ENCODE measurements at regions not wholly inside any gene's neighbourhood (a gene's known extent, or its start where the extent isn't known, plus 50 kb on each side); places are given as distances from the start of the nearest gene placed in this dataset.
"Not testable (repeated sequence)": the region's sequence is repeated elsewhere in the genome, so short reads cannot be mapped to it uniquely, and the experiment has no call there.

DNA sequence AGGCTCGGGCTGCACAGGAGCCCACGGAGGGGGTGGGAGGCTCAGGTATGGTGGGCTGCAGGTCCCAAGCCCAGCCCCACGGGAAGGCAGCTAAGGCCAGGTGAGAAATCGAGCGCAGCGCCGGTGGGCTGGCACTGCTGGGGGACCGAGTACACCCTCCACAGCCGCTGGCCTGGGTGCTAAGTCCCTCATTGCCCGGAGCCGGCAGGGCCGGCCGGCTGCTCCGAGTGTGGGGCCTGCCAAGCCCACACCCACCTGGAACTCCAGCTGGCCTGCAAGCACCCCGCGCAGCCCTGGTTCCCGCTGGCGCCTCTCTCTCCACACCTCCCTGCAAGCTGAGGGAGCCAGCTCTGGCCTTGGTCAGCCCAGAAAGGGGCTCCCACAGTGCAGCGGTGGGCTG, 137.4 kb upstream of the PKP2 start:
- not testable (repeated sequence) for DNase-seq (ENCODE audit: low spot score)

- DNase-seq (ENCODE audit: low spot score): no peak
Observed at GRCh38 chr12:33026791-33027190, 130.2 kb upstream of the PKP2 start.

DNA sequence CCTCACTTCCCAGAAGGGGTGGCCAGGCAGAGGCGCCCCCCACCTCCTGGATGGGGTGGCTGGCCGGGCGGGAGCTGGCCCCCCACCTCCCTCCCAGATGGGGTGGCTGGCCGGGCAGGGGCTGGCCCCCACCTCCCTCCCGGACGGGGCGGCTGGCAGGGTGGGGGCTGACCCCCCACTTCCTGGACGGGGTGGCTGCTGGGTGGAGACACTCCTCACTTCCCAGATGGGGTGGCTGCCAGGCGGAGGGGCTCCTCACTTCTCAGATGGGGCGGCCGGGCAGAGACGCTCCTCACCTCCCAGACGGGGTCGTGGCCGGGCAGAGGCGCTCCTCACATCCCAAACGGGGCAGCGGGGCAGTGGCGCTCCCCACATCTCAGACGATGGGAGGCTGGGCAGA, 126.1 kb upstream of the PKP2 start:
- not testable (repeated sequence) for DNase-seq (ENCODE audit: low spot score)

- DNase-seq (ENCODE audit: low spot score): not testable (repeated sequence)
Observed at GRCh38 chr12:33017029-33017428, 120.5 kb upstream of the PKP2 start.

GRCh38 chr12:33012226-33012625, 115.6 kb upstream of the PKP2 start:
- no peak for DNase-seq (ENCODE audit: low spot score)

GRCh38 chr12:33006106-33006505, 109.5 kb upstream of the PKP2 start:
- no peak for DNase-seq (ENCODE audit: low spot score)

GRCh38 chr12:33000016-33000415, 103.4 kb upstream of the PKP2 start:
- no peak for DNase-seq (ENCODE audit: low spot score)

DNA sequence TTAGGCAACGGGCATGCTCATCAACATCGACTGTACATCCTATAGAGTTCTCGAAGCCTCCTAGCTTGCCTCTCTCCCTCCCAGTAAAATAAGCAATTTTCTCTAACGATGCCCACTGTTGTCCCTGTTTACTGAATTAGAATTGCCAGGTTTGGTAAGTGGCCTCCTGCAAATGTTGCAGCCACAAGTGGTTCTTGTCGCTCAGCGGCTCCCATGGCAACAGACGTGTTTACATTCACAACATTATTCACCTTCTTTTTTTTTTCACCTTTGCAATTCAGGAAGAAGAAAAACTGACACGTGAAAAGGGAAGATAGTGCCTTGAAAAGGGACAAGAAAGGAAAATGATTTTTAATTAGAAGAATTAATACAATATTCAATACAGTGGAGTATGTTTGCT, 100.9 kb upstream of the PKP2 start:
- DNase-seq (ENCODE audit: low spot score): no peak

- peak; percentile 14 for DNase-seq (ENCODE audit: low spot score)
Observed at GRCh38 chr12:32995623-32996022, 99.0 kb upstream of the PKP2 start.

DNA sequence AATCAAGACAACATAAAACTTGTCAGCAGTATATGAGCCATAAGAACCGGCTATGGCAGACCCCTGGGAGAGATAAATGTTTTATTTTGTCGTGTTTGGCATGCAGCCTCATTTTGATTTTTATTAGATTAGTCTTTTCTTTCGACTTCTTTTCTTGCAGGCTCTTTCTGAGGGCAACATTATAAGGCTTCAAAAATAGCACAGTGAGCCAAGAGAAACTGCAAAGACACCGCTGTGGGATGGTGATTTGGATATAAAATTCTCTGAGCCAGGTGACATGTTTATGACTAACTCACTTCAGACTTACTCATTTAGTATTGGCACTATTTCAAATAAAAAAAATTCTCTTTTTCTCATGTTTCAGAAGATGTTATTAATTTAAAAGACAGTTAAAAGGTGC, 96.8 kb upstream of the PKP2 start:
- peak; percentile 10 for DNase-seq (ENCODE audit: low spot score)

DNA sequence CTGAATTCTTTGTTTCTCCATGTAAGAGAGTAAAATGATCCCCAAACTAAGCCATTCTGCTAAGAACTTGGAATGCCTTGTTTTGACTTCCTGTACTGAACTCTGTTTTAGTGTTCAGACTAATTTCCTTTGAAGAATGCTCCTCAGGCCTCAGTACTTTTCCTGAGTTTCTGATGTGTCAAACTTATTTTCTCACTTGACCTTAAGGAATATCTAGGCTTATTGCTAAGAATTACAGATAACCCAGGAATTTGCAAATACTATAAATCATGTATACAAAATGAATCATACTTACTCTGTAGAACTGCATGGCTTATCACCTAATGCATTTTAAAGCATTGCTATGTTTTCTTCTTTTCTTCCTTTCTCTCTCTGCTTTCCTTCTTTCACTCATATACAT, 93.1 kb upstream of the PKP2 start:
- DNase-seq (ENCODE audit: low spot score): no peak

GRCh38 chr12:32988982-32989381, 92.4 kb upstream of the PKP2 start:
- no peak for DNase-seq (ENCODE audit: low spot score)

DNA sequence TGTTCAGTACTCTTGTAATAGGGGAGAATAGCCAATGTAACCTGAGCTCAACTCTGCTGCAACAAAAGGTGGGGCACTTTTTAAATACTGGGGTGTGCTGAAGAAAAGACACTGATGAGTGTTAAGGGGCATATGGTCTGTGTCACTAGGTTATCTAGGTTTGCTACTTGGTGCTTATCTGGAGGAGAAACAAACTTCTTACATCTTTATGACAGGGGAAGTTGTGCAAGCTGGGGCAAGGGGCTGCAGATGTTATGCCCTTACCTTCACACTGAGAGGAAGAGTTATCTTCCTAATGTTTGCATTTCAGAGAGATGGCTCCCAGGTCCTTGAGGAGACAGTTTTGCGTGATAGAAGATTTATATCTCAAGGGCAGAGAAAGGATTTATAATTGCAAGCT, 90.9 kb upstream of the PKP2 start:
- no peak for DNase-seq (ENCODE audit: low spot score)

DNA sequence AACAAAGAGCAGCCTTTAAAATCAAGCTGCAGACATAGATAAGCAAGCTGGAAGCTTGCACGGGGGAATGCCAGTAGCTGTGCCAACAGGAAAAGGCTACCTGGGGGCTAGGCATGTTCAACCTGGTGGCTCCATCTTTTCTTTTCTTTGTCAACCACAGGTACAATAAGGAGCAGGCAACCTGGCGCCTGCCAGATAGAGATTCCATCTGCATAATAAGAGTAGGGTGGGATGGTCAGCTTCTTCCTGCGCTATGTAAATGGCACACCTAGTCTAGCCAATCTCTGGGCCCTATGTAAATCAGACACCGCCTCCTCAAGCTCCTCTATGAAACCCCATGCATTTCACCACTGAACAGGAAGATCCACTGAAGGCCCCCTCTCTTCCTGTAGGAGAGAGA, 87.4 kb upstream of the PKP2 start:
- DNase-seq (ENCODE audit: low spot score): peak; percentile 67

DNA sequence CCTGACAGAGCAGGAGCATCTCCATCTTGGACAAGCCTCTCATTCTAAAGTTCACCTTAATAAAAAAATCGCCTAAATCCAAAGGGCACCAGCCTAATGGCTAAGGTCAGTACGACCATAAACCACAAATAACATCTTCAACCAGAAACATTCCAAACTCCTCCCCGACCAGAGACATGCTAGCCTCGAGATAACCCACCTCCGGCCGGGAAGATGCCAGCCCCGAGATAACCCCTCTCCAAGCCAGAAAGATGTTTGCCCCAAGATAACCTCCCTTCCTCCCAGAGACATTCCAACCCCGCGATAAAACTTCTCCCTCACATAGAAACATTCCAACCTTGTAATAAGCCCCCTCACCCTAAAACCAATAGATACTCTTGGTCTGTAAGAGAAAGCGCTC, 86.8 kb upstream of the PKP2 start:
- peak; percentile 16 for DNase-seq (ENCODE audit: low spot score)

- DNase-seq (ENCODE audit: low spot score): no peak
Observed at GRCh38 chr12:32981139-32981538, 84.6 kb upstream of the PKP2 start.

- no peak for DNase-seq (ENCODE audit: low spot score)
Observed at GRCh38 chr12:32975122-32975521, 78.5 kb upstream of the PKP2 start.

GRCh38 chr12:32970465-32971110, 74.0 kb upstream of the PKP2 start:
- DNase-seq (ENCODE audit: low spot score): no peak

DNA sequence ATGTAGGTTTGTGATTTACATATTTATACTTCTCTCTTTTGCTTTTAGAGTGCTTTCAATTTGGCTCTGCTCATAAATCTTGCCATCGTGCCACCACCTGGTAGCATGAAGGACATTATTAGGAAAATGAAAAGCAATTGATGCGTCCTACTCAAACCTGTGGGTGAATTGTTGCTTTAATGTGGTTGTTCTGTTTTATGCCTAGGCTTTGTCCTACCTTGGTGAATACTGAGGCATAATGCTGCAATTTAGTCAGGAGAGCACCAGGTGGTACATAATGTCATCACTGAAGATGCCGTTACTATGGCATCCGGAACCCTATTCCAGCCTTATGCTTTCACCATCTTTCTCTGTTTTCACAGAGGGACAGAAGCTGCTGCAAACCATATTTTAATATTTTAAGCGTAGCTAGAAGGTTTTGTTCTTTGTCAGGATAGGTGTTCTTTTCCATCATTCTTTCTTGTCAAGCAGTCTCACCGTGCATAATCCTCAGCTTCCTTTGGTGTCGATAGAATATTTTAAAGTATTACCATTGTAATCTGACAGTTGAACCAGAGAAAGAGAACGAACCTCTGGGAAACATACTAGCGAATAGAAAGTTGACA, 68.5 kb upstream of the PKP2 start:
- DNase-seq (ENCODE audit: low spot score): no peak

DNA sequence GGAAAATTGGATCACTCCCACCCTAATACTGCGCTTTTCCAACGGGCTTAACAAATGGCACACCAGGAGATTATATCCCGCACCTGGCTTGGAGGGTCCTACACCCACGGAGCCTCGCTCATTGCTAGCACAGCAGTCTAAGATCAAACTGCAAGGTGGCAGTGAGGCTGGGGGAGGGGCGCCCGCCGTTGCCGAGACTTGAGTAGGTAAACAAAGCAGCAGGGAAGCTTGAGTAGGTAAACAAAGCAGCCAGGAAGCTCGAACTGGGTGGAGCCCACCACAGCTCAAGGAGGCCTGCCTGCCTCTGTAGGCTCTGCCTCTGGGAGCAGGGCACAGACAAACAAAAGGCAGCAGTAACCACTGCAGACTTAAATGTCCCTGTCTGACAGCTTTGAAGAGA, 59.8 kb upstream of the PKP2 start:
- DNase-seq (ENCODE audit: low spot score): not testable (repeated sequence)

DNA sequence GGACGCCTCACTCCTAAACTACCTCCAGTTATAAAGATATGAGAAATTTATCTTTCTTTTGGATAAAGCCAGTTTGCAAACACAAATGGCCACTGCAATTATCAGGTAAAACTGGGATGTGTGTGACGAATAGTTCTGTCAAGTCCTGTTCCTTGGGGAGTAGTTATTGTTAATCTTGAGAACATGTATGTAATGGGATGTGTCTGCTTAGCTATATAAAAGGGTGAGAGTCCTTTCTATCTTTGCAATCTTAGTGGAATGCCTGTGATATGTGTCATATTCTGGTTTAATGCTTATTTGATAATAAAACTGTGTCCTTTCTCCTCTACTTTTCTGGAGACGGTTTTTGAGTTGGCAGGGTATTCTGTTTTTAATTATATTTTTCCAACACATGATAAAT, 56.1 kb upstream of the PKP2 start:
- no peak for DNase-seq (ENCODE audit: low spot score)

DNA sequence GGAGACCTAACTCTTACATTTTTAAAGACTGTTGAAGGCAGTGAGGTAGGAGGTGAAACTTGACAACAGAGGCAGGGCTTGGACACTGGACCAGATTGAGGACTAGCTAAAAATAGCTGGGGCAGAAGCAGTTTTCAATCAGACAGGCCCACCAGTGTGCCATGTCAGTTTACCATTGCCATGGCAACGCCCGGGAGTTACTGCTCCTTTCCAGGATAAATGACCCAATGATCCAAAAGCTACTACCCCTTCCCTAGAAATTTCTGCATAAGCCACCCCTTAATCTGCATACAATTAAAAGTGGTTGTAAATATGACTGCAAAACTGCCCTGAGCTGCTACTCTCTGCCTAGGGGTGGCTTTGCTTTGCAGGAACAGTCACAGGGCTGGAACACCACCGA, 53.2 kb upstream of the PKP2 start:
- DNase-seq (ENCODE audit: low spot score): no peak

GRCh38 chr12:32947206-32948067, 50.9 kb upstream of the PKP2 start:
- DNase-seq (ENCODE audit: low spot score): peak; percentile 54
